GM19467 (cell line): ENCODE measurements at regions not wholly inside any gene's neighbourhood (a gene's known extent, or its start where the extent isn't known, plus 50 kb on each side); places are given as distances from the start of the nearest gene placed in this dataset.
A peak's percentile ranks its signal among the peaks of the same experiment; 100 is the strongest.

Experiments
- ATAC-seq: cut with Tn5 transposase; IDR thresholded peaks from one replicate; pipeline ENCODE4 v1.9.1; 2021; ENCODE audit warnings: mild to moderate bottlenecking, moderate library complexity; ENCODE audit not compliant: unreplicated experiment

GRCh38 chr14:35989736-35990135 lies 163.6 kb downstream of the BRMS1L start:
- no peak for ATAC-seq

GRCh38 chr14:35988972-35989690 lies 163.0 kb downstream of the BRMS1L start:
- ATAC-seq: no peak

- ATAC-seq: no peak
Observed at GRCh38 chr14:35988550-35988949, 162.4 kb downstream of the BRMS1L start.

- ATAC-seq: no peak
Observed at GRCh38 chr14:35987731-35988130, 161.6 kb downstream of the BRMS1L start.

- peak; percentile 71 for ATAC-seq
Observed at GRCh38 chr14:35986219-35986573, 160.1 kb downstream of the BRMS1L start.

GRCh38 chr14:35985474-35986218 lies 159.5 kb downstream of the BRMS1L start:
- ATAC-seq: peak; percentile 53

GRCh38 chr14:35979531-35979930 lies 153.4 kb downstream of the BRMS1L start:
- no peak for ATAC-seq

GRCh38 chr14:35978561-35978960 lies 152.4 kb downstream of the BRMS1L start:
- no peak for ATAC-seq

- no peak for ATAC-seq
Observed at GRCh38 chr14:35975814-35976213, 149.7 kb downstream of the BRMS1L start.

- no peak for ATAC-seq
Observed at GRCh38 chr14:35973770-35974169, 147.6 kb downstream of the BRMS1L start.

GRCh38 chr14:35971965-35972630 lies 146.0 kb downstream of the BRMS1L start:
- no peak for ATAC-seq

- no peak for ATAC-seq
Observed at GRCh38 chr14:35969310-35969709, 143.2 kb downstream of the BRMS1L start.

GRCh38 chr14:35965400-35965799 lies 139.3 kb downstream of the BRMS1L start:
- ATAC-seq: no peak

- ATAC-seq: no peak
Observed at GRCh38 chr14:35964697-35965286, 138.7 kb downstream of the BRMS1L start.

- ATAC-seq: no peak
Observed at GRCh38 chr14:35963209-35963608, 137.1 kb downstream of the BRMS1L start.

GRCh38 chr14:35961697-35962274 lies 135.6 kb downstream of the BRMS1L start:
- no peak for ATAC-seq

GRCh38 chr14:35959835-35960234 lies 133.7 kb downstream of the BRMS1L start:
- no peak for ATAC-seq

GRCh38 chr14:35958499-35958898 lies 132.4 kb downstream of the BRMS1L start:
- ATAC-seq: no peak

- no peak for ATAC-seq
Observed at GRCh38 chr14:35956376-35957085, 130.4 kb downstream of the BRMS1L start.

GRCh38 chr14:35952584-35952983 lies 126.4 kb downstream of the BRMS1L start:
- ATAC-seq: no peak
